Nephron progenitor cell (in vitro differentiated cells): ENCODE measurements at regions not wholly inside any gene's neighbourhood (a gene's known extent, or its start where the extent isn't known, plus 50 kb on each side); places are given as distances from the start of the nearest gene placed in this dataset.
A peak's percentile ranks its signal among the peaks of the same experiment; 100 is the strongest.

Source experiments
- DNase-seq: peaks from one replicate; pipeline ENCODE4 v3.0.0; 2021
- H3K27ac Mint-ChIP-seq: 2 replicates; pipeline ENCODE4 v1.8.0; 2021; ENCODE audit warnings: mild to moderate bottlenecking, moderate library complexity, mixed read lengths
- H3K27me3 Mint-ChIP-seq: 2 replicates; pipeline ENCODE4 v1.8.0; 2021; ENCODE audit warnings: mild to moderate bottlenecking, low read depth, mixed read lengths; ENCODE audit not compliant: poor library complexity
- H3K36me3 Mint-ChIP-seq: 2 replicates; pipeline ENCODE4 v1.8.0; 2021; ENCODE audit warnings: low read depth, mixed read lengths
- H3K4me1 Mint-ChIP-seq: 2 replicates; pipeline ENCODE4 v1.8.0; 2021; ENCODE audit warnings: mixed read lengths
- H3K4me3 Mint-ChIP-seq: 2 replicates; pipeline ENCODE4 v1.8.0; 2021; ENCODE audit warnings: mild to moderate bottlenecking, moderate library complexity, mixed read lengths
- H3K9me3 Mint-ChIP-seq: 2 replicates; pipeline ENCODE4 v1.8.0; 2021; ENCODE audit warnings: mild to moderate bottlenecking, moderate library complexity, mixed read lengths
- TF ChIP-seq, protein P1 (sequence below): fragments of 200-600 bp; sonication (generic); IDR thresholded peaks from 2 replicates; pipeline ENCODE4 v1.5.0; 2021; ENCODE audit warnings: antibody characterized with exemption

GRCh38 chr17:74117087-74117698, 86.3 kb upstream of the RPL38 start:
- Mint-ChIP-seq H3K27me3 (peaks cover 20% of the 10 kb centered on the region), H3K4me3 (no peak overlapping the region), H3K9me3 (peaks cover 12% of the 10 kb centered on the region), H3K27ac (peak overlapping the region; percentile 8), H3K36me3 (no peaks in the 10 kb centered on the region), H3K4me1 (peaks cover 66% of the 10 kb centered on the region)
- TF ChIP-seq, protein P1, sequence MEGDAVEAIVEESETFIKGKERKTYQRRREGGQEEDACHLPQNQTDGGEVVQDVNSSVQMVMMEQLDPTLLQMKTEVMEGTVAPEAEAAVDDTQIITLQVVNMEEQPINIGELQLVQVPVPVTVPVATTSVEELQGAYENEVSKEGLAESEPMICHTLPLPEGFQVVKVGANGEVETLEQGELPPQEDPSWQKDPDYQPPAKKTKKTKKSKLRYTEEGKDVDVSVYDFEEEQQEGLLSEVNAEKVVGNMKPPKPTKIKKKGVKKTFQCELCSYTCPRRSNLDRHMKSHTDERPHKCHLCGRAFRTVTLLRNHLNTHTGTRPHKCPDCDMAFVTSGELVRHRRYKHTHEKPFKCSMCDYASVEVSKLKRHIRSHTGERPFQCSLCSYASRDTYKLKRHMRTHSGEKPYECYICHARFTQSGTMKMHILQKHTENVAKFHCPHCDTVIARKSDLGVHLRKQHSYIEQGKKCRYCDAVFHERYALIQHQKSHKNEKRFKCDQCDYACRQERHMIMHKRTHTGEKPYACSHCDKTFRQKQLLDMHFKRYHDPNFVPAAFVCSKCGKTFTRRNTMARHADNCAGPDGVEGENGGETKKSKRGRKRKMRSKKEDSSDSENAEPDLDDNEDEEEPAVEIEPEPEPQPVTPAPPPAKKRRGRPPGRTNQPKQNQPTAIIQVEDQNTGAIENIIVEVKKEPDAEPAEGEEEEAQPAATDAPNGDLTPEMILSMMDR: no peak
- DNase-seq: no peak

- no peak for DNase-seq
- H3K9me3 Mint-ChIP-seq: peaks cover 10% of the 10 kb centered on the region
- no peak overlapping the region for H3K27ac Mint-ChIP-seq
- peaks cover 73% of the 10 kb centered on the region for H3K4me1 Mint-ChIP-seq
- peaks cover 20% of the 10 kb centered on the region for H3K27me3 Mint-ChIP-seq
- H3K36me3 Mint-ChIP-seq: peaks cover 2% of the 10 kb centered on the region
- TF ChIP-seq, protein P1: no peak
- H3K4me3 Mint-ChIP-seq: peak overlapping the region; percentile 39
These were observed 85.5 kb upstream of the RPL38 start for GRCh38 chr17:74117999-74118421.

DNA sequence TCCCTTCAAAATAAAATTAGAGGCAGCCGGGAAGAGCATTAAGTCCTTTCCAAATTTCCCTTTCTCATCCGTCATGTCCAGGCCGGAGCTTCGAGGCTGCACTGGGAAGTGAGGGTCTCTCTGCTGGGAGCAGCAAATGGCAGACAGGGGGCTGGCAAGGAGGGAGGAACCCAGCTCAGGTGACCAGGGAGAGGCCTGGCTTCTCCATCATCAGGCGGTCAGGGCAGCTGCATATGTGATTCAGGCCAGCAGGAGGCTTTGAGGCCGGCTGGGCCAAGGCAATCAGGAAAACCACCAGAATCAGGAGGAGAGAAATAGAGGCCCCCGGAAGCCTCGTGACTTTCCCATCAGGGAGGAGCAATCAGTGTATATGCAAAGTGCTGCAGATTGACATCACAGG, 85.0 kb upstream of the RPL38 start:
- Mint-ChIP-seq H3K9me3 (peaks cover 12% of the 10 kb centered on the region), H3K4me1 (peaks cover 78% of the 10 kb centered on the region), H3K27me3 (peaks cover 20% of the 10 kb centered on the region), H3K36me3 (peaks cover 5% of the 10 kb centered on the region), H3K4me3 (no peak overlapping the region), H3K27ac (peak overlapping the region; percentile 92)
- TF ChIP-seq, protein P1: peak; percentile 56
- DNase-seq: peak; percentile 66

DNA sequence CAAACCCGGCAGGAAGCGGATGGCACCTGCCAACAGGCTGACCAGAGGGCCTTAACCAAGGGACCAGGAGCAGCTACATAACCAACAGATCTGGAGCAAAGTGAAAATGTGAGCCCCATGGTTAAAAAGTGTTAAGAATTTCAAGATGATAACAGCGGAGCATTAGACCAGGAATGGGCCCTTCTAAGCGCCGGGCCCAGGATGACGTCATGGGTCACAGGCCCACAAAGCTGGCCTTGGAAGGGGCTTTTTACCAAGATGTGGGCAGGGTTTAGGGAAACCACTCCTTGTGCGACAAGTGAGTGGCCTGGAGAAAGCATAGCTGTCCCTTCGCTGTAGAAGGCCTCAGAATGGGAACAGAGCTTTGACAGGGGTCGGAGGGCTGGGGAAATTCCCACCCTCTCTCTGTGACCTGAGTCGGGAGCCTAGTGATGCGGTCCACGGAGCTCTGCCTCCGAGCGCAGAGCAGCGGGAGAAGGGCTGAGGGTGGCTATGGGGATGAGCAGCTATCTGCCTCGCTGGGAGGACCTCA, 84.4 kb upstream of the RPL38 start:
- H3K36me3 Mint-ChIP-seq: peaks cover 5% of the 10 kb centered on the region
- peaks cover 18% of the 10 kb centered on the region for H3K27me3 Mint-ChIP-seq
- TF ChIP-seq, protein P1: no peak
- peak overlapping the region; percentile 92 for H3K27ac Mint-ChIP-seq
- DNase-seq: no peak
- peaks cover 12% of the 10 kb centered on the region for H3K9me3 Mint-ChIP-seq
- peaks cover 78% of the 10 kb centered on the region for H3K4me1 Mint-ChIP-seq
- H3K4me3 Mint-ChIP-seq: no peak overlapping the region

DNA sequence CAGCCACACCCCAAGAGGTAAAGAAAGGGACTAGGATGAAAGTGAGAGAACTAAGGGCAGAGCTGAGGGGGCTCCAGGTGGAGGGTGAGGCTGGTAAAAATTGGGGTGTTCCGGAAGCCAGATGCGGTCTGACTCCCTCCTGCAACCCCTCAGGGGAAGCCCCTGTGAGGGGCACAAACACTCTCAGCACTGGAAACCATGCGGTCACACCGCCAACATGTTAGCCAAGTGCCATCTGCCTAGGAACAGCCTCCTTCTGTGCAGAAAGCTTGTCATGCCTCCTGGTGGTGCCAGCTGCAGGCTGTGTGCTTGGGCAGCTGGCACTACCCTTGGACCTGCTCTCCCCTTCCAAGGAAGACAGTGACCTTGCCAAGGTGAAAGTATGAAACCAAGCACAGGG, 83.5 kb upstream of the RPL38 start:
- Mint-ChIP-seq H3K27me3 (peaks cover 14% of the 10 kb centered on the region), H3K36me3 (peaks cover 5% of the 10 kb centered on the region), H3K4me1 (peaks cover 76% of the 10 kb centered on the region), H3K4me3 (no peak overlapping the region), H3K9me3 (peaks cover 12% of the 10 kb centered on the region), H3K27ac (no peak overlapping the region)
- no peak for DNase-seq
- TF ChIP-seq, protein P1: no peak

- Mint-ChIP-seq H3K9me3 (peaks cover 12% of the 10 kb centered on the region), H3K27ac (peak overlapping the region; percentile 53), H3K36me3 (peaks cover 5% of the 10 kb centered on the region), H3K4me3 (peak overlapping the region; percentile 8), H3K4me1 (peaks cover 53% of the 10 kb centered on the region), H3K27me3 (peaks cover 16% of the 10 kb centered on the region)
- no peak for DNase-seq
- TF ChIP-seq, protein P1: no peak
These were observed 80.1 kb upstream of the RPL38 start for GRCh38 chr17:74123350-74123749.
